Activated CD4-positive, alpha-beta T cell treated with anti-CD3 and anti-CD28 coated beads for 48 hours (primary cell): ENCODE measurements at regions not wholly inside any gene's neighbourhood (a gene's known extent, or its start where the extent isn't known, plus 50 kb on each side); places are given as distances from the start of the nearest gene placed in this dataset.
A peak's percentile ranks its signal among the peaks of the same experiment; 100 is the strongest.

ENCODE experiments used
- DNase-seq: peaks from one replicate; pipeline ENCODE4 v3.0.0-alpha.2; 2020

DNA sequence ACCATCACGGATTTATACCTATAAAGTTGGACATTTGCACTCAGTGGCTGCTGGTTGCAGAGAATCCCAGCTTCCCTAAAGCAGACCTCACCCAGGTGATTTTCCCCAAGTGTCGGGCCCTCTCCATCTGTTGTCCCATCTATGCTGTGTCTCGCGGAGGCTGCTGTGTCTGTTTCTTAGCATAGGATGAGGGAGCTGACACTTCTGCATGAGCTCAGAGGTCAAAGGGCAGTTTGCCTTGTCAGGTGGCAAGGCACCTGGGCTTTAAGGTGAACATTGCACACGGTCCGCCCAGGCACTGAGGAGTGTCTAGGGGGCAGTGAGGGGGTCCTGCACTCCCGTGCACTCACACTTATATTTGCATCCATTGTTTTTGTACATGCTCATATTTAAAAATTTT is 151.6 kb downstream of the ZIC5 start:
- no peak for DNase-seq

DNA sequence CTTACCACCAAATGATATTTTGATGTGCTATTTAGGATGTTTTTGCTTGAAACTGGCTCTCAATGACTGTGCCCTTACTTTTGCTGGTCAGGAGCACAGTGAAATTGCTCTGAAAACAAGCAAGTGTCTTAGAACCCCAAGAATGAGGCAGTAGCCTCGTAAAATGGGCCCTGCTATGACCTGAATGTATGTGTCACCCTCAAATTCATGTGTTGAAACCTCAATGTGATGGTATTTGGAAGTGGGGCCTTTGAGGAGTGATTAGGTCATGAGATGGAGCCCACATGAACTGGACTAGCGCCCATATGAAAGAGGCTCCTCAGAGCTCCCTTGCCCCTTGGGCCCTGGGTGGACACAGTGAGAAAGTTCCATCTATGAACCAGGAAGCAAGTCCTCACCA is 155.2 kb downstream of the ZIC5 start:
- no peak for DNase-seq

DNA sequence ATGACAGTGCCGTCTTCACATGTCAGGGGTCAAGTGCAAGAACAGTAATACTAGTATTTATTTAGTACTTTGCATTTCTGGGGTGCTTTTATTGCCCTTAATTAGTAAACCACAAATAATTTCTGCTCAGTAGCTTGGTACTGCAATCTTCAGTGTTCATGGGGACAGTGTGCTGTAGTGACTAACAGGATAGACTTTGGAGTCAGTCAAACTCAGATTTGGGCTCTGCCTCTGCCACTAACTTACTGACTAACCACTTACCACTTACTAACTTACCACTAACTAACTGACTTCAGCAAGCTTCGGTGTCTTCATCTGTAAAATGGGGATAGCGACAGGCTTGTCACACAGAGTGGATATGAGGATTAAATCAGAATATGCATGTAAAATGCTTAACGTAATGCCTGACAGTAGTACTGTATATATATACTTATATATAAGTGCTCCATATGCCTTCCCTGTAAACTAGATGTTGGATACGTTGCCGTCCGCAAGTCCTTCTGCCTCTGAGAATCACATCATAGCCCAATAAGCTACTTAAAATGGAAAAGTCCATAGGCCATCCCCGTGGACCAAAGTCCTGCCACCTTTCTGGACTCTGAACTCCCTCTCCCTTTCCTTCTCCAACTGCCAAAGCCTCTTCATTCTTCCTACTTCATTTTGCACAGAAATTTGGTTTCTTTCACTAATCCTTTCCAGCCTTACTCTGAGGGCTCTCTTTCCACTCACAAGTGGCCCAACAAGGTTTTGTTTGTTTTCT is 158.1 kb downstream of the ZIC5 start:
- DNase-seq, result no peak

DNA sequence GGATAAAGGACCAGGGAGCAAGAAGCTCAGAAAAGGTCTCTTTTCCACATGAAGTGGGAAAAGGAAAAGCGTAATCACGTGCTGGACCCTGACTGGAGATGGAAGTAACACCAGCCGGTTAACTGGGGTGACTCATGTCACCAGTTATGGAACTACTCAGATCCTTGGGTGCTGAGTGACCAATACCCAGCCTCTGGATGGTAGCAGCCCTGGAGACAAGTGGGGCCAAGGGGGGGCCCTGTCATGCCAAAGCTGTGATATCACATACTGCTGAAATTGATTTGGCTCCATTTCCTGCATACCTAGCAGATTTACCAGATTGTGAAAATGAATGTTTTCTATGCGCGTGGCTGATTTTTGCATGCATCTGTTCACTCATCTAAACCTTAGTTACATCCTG is 158.9 kb downstream of the ZIC5 start:
- DNase-seq, result no peak

DNA sequence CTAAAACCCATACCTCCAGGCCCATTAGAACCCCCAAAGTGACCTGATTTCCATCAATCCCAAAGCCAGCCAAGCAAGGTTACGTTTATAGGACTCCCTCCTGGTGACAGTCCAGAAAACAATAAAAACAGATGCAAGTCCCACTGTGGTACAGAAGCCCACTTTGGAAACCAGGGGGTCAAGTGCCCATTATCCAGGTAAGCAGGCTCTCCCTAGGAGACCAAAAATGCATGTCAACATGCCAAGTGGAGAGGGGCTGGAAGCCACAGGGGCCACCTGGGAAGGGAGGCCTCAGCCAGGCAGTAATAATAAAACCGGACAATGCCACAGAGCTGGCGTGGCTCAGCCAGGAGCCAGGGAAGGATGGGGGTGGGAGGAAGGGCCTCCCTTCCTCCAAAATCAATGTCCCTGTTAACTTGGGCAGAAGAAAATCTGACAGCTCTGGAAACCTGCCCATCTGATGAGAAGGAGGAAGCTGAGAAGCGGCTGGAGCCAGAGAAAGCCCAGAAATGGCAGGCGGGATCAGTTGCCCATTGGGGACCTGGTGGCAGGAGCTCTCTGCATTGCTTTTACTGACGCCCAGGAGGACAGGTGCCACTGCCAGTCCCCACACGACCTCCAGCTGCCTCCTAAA is 160.4 kb downstream of the ZIC5 start:
- no peak for DNase-seq

DNA sequence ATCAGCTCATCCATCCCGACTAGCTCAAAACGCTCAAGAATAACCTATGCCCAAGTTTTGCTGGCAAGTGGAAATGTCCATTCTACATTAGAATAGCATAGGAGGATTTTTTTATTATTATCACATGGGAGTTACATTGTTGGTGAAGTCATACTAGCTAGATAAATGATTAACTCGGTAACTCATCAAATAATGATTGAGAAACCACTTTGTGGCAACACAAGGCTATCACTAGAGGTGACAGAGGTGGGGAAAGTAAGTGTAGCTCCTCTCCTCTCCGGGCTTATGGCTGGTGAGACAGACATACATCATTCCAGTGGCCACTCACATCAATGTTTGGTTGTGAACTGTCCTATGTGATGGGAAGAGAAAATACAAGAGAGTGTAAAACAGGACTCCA is 161.6 kb downstream of the ZIC5 start:
- no peak for DNase-seq

DNA sequence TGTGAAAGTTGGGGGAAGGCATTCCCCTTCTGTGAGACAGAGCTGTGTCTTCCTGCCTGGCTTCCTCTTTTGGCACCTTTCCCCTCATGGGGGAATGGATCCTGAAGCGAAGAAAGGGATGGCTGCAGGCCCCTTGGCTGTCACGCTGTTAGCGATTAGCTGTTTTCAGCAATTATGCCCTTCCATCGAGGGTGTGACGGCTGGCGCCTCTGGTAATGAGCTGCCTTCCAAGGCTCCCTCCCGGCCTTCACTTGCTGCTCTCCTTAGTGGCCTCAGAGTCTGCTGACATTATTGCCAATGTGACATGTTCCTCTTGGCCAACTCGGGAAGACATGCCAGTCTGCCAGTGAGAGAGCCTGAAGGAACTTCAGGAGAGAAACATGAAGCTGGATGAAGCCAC is 162.1 kb downstream of the ZIC5 start:
- DNase-seq, result no peak

DNA sequence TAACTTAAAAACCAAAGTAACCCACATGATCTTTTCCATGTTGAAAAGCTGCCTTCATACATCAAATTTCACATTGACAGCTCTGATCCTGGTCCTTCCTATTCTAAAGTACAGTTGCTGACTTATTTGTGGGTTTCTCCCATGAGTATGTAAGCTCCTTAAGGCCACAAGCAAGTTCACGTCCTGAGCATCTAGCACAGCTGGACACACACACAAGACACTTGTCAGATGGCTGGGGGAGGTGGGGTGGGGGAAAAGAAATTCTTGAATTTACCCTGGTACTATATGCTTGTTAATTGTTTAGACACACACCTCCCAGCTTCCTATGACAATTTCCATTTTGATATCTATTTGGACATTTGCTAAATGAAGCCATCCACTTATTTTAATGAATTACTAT is 162.8 kb downstream of the ZIC5 start:
- DNase-seq, result no peak

DNA sequence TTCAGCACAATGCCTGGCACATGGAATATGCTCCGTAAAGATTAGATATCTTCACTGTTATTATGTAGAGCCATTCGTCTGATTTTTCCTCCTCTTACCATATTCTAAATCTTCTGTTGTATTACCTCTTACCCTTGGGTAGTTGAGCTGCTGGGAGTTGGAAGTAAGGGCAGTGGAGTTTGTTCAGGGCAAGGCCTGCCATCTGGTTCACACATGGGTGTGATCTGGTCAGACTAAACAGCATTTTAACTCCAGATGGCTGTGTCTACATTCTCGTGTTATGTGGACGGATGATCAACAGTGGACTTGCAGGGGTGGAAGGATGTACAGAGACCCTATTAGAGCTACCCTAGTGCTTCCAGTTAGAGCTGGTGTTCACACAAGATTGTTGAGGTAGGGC is 164.9 kb downstream of the ZIC5 start:
- no peak for DNase-seq

DNA sequence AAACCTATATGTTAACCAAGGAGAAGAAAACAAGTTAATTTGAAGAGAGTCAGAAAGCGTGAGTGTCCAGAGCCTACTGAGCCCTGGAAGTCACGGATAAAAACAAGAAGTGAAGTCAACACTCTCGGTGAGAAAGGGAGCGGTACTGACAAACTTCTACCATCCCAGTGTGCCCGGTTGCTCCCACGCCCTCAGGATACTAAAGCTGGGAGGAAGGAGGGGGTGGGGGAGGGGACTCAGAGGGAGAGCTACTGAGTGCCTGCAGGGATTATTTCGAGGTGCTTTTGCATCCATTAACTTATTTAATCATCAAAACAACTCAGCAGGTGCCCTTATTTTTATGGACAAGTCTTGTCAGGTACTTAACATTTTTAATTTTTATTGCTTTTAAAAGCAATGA is 166.2 kb downstream of the ZIC5 start:
- no peak for DNase-seq

DNA sequence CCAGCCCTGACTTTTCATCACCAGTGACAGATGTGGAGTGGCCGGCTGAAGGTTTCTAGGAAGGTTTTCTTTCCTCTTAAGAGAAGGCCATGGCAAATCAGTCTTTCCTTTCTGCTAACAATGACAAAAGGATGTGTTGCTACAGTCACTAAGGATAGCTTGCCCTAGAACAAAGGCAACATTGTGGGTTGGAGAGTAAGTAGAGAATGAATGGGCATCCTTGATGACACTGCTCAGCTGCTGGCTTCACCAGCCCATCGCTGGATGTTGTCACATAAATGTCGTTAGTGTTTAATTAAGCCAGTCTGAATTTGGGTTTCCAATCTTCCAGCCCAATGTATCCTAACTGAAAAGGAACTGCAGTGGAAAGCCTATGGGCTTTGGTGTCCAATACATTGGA is 168.4 kb downstream of the ZIC5 start:
- no peak for DNase-seq

DNA sequence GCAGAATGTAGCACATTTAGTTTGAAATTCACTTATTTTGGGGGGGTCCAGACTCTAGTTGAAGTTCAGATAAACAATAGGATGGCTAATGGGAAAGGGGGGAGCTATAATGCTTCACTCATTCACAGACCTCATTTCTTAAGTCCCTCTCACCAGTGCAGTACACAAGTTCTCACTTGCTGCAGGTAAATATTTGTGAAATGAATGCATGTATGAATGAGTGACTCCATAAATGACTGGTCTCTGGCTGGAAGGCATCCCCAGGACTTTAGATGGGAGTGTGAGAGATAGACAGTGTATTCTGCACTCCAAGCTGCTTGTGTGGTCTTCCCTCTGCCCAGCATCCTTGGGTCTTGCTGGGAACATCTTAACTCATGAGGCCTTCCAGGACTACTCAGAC is 169.2 kb downstream of the ZIC5 start:
- DNase-seq, result no peak

DNA sequence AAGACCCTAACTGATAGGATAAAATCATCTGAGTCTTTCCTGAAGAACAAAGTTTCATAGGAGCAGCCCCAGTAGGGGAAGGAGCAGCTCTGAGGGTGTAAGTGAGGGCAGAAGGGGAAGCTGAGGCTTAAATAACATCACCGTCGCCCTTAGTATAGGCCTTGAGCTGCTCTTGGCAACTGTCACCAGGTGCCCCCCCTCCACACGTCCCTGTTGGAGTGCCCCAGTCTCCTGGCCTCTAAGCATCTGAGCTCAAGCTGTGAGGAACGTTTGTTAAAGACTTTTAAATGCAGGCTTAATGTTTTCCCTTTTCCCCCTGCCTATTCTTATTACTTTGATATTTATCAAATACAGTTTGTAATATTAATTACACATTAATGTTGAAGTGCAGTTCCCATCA is 170.6 kb downstream of the ZIC5 start:
- no peak for DNase-seq

DNA sequence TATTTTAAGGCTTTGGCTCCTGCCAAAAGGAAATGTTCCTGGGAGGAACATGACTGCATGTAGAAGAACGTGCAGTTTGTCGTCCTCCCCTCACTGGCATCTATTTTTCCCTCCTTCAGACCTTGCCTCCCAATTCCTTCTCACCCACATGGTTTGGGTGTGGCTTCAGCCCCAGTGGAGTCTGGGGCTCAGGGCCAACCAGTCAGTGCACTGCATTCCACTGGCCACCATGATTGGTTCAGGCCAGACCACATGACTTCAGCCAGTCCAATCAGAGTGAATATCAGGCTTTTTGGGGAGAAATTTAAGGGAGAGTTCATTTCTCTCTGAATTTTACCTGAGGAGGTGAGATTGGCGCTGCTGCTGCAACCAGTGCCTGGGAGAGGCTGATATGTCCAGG is 171.6 kb downstream of the ZIC5 start:
- no peak for DNase-seq

DNA sequence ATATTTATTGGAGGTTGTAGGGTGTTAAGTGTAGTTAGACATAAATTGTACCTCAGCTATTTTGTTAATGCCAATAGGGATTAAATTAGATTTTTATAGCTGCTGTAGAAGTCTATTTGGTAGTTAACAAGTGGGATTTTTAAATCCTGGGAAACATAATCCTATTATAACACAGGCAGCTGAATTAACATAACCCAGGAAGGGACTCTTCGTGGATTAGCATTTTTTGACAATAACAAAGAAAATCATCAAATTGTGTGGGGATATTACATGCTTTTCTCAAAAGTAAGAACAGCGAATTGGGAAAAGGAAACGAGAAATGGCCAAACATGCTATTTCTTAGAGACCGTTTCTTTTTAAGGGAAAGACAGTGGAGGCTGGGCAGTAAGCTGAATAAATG is 172.8 kb downstream of the ZIC5 start:
- DNase-seq, result no peak

DNA sequence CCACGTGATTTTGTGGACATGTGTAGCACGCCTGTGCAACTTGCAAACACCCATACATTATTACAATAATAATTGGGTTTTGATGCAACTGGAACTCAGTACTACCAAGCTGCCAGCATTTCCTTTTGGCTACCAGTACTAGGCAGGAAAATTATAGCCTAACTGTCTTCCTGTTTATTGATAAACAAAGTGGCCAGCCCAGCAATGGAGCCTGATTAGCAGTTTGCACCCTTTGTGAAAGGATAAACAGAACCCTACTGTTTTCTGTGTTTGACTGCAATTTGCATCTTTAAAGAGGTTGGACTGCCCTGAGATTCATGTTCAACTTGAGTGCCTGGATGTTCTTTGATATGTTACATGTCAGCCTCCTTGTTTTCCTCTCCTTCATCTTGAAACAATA is 173.9 kb downstream of the ZIC5 start:
- DNase-seq, result no peak

DNA sequence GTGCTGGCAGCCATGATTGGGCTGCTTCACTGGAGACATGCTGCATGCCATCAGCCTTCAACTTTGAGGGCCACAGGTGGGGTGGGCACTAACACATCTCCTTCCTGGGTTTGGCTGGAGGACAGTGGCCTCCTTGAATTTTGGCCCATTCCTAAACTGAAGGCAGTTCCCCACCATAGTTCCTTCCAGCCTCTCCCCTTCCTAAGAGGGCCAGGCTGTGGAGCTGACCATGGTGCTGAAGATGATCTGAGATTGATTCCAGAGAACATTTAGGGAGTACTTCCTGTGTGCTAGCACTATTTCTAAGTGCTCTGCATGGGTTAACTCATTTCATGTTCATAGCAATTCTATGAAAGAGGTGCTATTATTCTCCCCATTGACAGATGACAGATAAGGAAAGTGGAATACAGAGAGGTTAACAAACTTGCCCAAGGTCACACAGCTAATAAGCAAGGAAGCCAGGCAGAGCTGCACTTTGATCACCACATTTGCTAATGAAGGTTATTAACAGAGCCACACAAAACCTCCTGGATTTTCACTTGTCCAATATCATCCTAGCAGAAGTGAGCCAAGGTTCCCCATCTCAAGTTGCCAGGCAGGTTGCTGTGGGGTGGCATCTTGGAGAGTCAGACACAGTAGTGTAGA is 175.3 kb downstream of the ZIC5 start:
- peak; percentile 34 for DNase-seq

DNA sequence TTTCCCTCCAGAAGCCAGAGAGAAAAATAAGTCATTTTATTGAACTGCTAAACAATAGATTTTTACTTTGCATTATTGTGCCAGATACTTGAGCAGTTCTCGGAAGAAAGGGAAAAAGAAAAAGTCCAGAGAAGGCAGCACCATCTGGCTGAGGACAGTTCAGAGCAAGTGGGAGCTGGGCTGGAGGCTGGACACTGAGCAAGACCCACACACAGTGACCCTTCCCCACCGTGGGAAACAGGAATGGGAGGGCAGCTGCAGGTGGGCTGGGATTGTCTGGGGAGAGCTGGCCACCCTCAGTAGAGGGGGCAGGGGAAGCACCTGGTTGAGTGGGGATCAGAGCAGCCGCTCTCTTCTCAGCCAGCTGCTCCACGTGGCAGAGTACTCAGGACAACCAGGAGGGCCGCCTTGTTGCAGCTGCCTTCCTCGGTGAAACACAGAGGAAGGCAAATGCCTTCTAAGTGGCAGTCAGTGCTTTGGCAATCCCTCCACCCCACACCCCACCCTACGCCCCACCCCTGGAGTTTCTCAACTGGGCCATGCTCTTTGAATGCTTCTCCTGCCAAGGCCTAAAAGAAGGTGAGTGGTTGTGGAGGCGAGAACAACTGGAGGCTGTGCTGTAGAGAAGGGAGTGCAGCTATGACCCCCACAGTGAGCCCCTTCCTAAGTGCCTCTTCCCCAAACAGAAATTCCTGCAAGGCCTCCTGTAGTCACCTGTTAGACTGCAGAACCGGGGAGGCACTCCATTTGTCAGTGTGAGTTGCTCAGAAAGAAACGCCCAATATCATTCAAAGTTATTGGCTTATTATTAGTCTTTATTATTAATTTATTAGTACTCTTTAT is 179.3 kb downstream of the ZIC5 start:
- no peak for DNase-seq

DNA sequence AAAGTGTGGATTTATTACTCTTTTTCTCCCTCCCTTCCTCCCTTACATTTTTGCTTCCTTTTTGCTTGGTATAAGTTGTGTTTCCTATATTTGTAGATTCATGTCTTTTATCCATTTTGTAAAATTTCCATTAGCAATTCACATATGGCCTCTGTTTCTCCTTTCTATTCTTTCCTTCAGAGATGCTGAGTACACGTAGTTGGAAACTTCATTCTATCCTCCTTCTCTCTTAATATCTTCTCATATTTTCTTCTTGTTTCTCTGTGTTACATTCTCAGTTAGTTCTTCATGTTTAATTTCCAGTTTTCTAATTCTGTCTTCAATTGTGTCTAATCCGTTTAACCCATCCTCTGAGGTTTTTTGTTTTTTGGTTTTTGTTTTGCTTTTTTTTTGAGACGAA is 188.9 kb downstream of the ZIC5 start:
- DNase-seq, result no peak

DNA sequence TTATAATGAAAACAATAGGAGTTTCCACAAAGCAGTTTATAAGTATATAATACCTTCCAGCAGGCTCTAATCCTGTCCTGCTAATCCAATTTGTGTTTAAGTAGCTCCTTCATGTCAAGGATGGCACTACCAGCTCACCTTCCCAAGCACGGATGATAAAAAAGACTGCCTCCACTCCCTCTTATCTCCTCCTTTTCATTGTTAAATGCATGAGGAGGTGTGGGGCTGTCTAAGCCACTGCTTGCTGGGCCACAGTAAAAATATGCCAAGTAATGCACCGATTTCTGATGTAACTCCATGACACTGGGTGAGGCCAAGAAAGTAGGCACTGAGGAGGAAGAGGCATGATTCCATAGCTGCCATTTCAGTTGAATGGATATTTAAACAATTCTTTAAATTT is 193.1 kb downstream of the ZIC5 start:
- no peak for DNase-seq

DNA sequence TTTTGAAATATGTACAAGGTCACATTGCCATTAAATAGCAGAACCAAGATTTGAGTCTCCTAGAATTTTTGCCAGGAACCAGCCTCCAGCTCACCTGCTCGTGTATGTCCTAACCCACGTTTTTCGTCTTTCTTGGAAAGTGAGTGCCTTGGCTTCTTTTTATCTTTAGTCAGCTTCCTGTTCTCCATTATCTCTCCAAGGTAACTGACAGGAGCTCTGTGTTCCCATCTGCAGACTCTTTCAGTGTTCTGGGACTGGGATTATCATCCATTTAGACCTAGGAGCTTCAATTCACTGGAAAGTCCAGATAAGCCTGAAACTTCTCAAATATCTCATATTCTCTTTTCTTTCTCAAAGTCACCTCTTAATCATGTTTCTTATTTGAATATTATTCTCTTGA is 193.7 kb downstream of the ZIC5 start:
- DNase-seq, result no peak

DNA sequence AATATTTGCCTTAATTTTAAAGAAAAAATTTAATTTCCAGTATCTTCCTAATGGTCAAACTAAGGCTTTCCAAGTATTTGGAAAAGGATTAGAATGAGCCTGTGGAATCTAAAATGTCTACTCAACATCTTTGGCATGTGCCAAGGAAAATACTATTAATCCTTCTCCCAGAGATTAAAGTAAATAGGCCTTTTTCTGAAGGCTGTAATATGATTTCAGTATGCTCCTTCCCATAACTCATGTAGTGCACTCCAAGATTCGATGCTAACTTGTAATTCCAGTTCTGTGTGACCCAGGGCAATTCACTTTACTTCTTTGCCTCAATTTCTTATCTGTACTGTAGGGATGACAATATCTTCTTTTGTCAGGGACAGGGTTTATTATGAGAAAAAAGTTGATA is 196.9 kb downstream of the ZIC5 start:
- no peak for DNase-seq

DNA sequence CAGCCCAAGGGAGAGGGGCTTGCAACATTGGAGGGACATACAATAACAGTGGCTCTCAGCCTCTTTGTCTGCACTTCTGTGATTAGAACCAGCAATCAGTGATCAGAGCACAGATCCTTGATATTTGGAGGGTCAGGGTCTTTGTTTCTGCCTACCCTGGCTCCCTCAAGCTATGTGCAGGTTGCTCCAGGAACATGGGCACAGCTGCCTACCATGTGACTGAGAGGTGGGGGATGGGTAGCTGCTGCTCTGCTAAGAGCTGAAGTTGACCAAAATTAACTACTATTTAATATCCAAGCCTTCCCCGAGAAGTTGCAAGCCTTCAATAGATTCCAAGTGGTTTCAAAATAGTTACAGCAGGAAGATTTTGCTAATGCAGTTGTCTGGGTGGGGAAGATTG is 202.6 kb downstream of the ZIC5 start:
- DNase-seq, result no peak

DNA sequence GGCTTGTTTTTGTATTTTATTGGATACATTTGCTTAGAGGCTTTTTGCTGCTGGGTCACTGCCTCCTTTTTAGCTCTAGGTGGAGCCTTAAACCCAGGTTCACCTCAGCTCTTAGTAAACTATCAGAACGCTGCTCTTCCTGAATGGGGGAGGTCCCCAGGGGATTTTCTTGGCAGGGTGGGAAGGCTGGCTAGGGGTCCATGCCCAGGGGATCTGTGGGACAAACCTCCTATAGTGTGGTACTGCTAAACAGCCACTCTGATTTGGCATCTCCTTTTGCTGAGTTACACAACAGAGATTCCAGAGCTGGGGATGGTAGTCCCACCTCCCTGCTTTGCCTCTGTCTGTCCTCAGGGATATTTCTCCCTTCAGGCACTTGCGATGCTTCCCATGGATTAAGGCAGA is 204.9 kb downstream of the ZIC5 start:
- DNase-seq, result no peak
